Globus pallidus (tissue), 1 donor: ENCODE measurements at regions not wholly inside any gene's neighbourhood (a gene's known extent, or its start where the extent isn't known, plus 50 kb on each side); places are given as distances from the start of the nearest gene placed in this dataset.
"Not testable (repeated sequence)": the region's sequence is repeated elsewhere in the genome, so short reads cannot be mapped to it uniquely, and the experiment has no call there.

Experiments
- DNase-seq: peaks from one replicate; pipeline ENCODE4 v3.0.0-alpha.2; 2015; ENCODE audit warnings: low spot score

DNA sequence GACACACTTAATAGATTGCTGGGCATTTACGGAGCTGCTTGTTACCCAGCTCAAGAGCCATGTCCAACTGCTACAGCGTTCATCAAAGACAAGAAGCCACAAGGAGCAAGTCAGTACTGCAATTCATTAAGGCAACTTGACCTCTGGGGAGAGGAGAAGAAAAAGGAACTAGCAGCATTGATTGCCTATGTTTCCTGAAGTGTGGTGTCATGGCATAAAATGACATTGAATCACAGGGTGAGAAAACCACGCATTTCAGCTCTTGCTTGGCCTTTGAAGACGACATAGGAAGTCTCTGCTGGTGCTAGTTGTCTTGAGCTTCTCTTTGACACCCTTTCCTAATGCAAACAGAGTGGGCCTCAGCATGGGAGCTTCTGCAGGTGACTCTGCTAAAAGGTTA lies 139.1 kb downstream of the CDH26 start:
- no peak for DNase-seq

DNA sequence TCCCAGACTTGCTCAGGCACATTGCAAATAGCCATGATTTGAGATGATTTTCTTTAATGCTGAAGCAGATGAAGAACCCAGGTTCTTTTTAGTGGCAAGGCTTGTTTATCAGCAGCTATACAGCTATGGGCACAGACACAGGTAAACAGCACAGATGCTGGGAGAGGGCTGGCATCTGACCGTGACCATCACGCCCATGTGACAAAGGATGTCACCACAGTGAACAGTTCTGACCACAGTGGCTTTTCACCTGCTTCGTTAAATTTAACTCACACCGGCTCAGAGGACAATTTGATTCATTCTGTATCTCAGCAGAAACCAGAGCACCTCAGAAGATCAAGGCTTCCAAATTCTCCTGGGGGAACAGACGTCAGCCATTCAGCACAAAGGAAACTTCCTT lies 142.6 kb downstream of the CDH26 start:
- DNase-seq, result no peak

DNA sequence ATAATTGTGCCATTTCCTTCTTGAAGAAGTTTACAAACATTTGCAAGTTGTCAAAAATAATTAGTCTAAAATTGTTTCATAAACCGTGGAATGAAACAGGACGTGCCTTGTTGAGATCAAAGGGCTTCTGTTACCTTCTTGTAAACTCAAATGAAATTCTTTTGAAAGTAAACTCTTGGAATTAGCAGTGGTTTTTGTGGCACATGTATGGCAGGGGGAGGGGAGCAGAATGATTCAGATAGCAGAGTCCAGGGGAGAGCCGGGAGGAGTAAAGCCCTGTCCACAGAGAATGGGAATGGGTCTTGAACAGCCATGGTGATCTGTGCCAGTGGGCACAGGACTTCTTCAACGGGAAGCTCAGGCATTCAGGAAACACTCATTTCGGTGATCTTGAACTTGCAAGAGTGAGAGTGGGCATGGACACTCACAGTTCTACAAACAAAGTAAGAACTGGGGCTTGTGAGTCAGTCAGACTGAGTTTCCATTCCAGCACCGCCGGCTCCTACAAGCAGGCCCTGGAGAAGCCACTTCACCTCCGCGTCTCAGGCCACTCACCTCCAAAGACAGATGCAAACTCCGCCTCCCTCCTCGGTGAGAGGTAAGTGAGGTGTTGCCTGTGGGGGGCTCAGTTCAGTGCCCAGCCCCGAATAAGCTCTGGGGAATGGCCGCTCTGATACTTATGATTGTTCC lies 143.1 kb downstream of the CDH26 start:
- DNase-seq, result no peak

DNA sequence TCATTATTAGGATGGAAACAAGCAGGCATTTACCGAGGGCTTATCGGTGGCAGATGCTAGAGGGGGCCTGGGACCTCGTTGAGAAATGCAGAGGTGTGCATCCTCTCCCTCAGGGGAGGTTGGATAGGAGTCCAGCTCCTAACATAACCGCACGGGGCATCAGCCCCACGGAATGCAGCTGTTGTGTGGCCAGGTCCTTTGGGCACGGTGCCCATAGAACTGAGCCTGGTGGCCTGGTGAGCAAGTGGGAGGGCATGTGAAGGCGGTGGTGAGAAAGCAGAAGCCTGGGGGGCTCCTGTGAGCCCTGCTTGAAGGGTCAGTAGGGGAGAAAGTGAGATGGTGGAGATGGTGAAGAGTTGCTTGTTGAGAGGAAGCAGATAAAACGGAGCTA lies 143.7 kb downstream of the CDH26 start:
- no peak for DNase-seq

DNA sequence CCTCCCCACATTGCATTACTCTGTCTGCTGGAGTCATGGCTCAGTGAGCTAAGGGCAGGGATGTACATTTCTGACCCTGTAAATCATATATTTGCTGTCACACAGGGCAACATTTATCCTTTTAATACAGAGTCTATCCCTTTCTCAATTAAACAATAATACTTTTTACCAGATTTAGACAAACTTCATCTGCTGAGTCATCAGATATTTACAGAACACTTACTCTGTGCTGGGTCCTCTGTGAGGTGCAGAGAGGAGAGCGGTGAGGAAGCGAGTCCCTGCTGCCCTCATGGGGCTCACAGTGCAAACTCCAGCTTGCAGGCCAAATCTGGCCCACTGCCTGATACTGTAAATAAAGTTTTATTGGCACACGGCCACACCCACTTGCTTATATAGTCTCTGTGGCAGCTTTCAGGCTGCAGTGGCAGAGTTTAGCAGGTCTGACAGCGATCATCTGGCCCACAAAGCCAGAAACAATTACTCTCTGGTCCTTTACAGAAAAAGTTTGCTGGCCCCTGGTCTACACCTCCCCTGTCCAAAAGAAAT lies 144.5 kb downstream of the CDH26 start:
- no peak for DNase-seq

DNA sequence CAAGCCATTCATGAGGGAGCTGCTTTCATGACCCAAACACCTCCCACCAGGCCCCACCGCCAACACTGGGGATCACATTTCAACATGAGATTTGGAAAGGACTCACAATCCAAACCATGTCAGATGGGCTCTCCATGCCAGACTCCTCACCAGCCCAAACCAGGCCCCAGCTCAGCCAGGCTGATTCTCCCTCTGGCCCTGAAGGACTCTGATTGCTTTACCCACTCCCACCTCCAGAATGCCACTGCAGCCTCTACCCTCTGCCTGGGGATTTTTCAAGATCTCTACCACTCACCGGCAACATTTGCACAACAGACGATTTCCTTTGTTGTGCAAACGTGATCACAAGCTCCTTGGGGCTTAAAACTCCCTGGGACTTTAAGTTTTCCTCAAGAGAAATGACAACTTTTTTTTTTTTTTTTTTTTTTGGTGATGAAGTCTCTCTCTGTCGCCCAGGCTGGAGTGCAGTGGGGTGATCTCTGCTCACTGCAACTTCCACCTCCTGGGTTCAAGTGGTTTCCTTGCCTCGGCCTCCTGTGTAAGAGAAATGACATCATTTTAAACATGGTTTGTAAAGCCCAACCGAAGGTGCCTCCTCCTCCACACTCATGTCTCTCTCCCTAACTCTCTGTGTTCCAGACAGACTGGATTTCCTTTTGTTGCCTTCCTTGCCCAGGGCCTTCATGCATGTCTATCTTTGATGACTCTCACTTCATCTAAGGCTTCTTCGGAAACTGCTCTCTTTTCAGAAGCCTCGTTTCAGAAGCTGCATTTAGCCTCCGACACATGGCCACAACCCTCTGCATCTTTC lies 147.0 kb downstream of the CDH26 start:
- no peak for DNase-seq

DNA sequence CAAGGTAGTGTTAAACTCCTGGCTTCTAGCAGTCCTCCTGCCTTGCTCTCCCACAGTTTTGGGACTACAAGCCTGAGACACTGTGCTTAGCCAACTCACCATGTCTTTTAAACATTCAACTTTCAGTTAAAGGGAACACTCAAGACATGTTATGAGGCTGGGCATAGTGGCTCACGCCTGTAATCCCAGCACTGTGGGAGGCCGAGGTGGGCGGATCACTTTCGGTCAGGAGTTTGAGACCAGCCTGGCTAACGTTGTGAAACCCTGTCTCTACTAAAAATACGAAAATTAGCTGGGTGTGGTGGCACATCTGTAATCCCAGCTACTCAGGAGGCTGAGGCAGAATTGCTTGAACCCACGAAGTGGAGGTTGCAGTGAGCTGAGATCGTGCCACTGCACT lies 148.0 kb downstream of the CDH26 start:
- not testable (repeated sequence) for DNase-seq

DNA sequence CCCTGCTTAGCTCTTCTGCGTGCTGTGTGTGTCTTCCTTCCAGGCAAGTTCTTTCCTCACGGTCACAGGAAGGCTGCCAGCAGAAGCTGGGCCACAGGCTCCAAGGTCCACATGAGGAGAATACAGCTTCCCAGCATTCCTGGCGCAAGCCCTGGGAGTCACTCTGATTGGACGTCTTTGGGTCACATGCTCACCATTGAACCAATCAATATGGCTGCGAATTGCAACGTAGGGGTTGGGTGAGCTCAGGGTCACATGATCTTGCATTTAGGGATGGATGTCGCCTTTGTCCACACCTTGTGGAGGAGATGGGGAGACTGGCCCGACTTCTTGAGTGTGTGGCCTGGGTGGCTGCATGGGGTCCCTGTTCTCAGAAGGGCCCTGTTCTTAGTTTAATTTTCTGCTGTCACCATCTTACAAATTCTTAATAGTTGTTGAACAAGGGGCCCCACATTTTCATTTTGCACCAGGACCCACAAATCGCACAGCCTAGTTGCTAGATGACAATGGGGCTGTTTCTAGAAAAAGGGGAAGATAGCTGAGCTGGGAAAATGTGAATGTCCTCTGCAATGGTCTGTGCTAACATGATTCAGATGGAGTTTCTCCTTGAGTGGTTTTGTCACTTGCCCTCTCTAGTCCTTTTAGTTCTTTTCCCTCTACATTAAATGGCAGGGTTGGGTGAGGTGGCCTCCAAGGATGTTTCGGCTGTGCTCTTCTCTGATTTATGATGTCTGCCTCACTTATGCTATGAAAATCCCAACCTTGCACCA lies 149.6 kb downstream of the CDH26 start:
- no peak for DNase-seq

DNA sequence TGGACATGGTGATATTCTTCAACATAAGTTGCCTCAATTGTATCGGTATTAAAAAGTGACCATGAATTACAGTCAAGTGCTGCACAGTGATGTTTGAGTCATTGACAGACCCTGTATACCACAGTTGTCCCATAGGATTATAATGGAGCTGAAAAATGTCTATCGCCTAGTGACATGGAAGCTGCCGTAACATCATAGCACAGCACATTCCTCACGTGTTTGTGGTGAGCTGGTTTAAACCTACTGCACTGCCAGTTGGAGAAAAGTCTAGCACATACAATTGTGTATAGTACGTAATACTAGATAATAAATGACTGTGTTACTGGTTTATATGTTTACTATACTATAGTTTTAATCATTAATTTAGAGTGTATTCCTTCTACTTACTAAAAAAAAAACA lies 150.2 kb downstream of the CDH26 start:
- DNase-seq, result no peak

DNA sequence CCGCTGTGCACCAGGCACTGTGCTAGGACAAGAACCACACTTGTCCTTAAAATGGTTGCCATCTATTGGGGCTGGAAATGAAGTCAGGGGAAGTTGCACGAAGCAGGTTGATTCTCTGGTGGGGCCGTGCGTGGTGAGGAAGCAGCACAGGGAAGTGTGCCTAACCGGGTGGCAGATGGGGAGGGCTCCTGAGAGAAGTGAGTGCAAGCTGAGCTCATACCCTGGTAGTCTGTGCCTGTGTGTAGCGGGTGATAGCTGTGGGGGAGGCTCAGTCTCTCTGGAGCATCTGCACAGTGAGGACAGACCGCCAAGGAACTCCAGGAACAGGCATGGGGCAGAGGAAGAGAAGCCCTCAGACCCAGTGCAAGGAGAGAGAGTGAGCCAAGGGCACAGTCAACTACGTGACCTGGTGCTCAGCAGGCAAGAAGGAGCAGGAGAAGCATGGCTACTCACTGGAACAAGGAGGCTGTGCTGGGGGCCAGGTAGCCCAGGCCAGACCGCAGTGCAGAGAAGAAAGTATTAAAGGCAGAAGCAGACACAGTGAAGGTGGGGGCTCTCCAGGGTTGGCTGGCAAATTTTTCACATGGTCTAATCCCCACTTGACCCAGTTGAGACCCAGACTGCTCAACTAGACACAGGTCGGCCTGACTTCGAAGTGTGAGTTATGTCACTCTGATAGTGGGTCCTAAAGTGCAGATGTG lies 155.0 kb downstream of the CDH26 start:
- DNase-seq, result no peak

DNA sequence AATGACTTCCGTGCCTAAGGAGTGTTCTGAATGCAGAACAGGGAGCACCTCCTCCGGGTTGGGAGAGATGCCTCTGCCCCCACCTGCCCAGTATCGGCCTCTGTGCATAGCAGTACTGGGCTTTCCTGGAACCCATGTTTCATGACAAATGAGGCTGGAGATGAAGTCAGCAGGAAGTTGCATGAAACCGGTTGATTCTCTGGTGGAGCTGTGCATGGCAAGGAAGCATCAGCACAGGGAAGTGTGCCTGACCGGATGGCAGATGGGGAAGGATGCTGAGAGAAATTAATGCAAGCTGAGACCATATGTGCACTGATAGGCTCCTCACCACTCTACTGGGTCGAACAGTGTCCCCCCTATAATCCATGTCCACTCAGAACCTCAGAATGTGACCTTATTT lies 155.5 kb downstream of the CDH26 start:
- DNase-seq, result no peak

DNA sequence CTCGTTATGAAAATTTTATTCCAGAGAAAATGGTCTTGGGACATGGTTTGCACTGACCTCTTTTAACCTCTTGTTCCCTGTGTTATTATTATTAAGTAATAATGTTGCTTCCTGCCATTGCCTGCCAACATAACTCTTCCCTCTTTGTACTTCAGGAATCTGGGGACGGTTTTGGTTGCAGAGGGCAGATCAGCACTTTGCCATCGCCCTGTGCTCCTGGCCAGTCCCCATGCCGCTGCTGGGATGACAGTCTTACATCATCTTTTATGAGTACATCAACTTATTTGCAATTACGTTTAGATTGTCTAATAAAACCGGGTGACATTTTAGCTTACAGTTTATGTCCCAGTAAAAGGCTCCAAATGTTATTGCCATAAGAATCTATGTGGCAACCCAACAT lies 157.2 kb downstream of the CDH26 start:
- no peak for DNase-seq

DNA sequence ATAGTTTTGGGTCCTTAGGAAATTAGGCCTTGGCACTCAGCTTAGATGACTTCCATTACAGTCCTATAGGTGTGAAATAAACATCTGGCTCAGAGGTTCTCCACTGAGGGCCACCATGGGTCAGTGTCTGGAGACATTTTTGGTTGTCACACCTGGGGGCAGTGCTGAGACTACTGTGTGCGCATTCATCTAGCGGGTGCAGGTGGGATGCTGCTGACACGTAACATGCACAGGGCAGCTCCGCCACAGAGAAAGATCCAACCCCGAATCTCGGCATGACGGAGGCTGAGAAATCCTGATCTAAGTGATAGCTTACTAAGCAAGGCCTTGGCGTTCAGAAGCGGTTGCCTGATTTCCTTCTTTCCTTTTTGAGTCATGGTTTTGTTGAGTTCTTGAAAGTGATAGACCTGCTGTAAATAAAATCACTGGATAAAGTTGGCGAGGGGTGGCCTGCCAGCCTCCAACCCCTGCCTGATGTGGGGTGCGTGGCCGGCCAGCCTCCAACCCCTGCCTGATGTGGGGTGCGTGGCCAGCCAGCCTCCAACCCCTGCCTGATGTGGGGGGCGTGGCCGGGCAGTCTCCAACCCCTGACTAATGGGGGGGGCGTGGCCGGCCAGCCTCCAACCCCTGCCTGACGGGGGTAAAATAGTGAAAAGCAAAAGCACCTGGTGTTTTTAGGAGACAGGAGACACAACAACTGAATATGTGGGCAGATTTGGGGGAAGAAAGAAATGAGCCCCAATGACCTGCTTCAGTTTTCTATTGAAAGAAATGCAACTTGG lies 158.1 kb downstream of the CDH26 start:
- no peak for DNase-seq

DNA sequence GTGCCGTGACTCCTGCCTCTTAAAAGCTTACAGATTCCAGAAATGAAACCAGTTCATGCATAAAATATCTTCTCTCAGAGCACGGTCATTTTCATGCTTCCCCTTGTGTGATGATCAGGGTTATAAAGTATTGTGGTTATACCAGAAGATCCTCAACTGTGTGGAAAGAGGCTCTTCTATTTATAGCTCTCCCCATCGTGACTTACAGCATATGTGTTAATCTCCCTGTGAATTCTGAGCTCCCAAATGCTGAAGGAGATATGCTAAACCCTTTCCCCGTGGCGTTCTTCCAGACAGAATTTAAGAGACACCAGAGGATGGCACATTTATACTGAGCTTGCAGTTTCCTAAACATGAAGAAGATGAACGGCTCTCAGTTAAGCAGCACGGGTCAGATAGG lies 158.8 kb downstream of the CDH26 start:
- DNase-seq, result no peak

DNA sequence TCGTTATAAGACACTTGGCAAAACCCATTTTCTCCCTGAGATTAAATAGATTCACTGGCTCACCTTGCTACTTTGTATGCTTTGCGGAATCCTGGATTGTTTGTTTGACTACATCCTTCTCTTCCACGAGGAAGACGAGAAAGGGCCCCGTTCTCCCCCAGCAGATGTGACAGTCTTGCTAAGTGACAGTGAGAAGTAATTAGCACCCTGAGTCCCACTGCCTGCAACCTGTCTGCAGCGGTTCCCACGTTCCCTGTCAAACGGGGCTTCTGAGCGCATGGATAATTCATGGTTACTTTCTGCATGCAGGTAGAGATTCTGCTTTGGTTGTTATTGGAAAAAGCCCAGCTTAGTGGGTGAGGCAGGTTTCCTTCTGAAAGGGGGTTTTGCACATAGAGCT lies 163.7 kb downstream of the CDH26 start:
- DNase-seq, result no peak

DNA sequence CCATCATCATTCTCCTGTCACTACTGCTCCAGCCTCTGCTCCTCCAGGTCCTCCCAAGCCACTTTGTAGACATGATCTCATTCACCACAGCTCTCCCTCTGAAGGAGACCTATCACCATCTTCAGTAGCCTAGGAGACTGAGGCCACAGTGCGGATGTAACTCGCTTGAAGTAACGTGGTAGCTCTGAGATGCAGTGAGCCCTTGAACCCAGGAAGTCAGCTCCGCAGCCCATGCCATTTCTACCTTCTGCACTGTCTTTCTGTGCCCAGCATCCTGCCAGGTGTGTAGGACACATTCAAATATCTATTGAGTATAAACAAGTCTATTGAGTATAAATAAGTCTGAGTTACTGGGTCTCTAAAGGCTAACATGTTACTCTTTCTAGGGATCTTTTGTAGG lies 164.4 kb downstream of the CDH26 start:
- no peak for DNase-seq

DNA sequence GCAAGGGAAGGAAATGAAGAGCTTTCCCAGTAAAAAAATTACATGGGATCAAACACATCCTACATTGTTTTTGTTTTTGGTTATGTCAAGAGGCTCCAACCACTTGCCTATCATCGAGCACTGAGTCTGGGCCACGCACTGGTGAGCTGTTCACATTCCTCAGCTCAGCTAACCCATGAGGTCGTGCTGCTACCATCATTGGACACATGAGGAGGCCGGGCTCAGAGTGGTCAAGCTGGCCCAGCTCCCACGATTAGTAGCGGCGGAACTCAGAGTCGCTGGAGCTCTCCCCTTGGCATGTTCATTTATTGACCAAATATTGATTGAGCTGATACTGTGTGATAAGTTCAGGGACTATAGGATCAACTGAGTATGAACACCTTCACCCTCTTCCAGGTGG lies 164.9 kb downstream of the CDH26 start:
- DNase-seq, result no peak

DNA sequence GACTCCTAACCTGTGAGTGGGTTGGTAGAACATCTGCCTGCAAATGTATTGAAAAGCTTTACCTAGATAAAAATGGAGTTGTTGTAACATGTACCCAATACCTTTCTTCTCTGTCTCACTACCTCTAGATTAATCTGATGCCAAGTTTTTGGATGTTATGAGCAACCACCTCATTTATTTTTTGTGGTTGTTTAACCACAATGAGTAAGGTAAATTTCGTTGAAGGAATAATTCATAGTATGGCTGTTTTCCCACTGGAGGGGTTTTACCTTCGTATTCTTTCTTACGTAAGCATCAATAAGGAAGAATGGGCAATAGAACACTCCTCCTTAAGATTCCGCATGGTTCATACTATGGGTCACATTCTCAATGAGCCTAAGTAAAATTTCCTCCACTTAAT lies 165.4 kb downstream of the CDH26 start:
- DNase-seq, result no peak

DNA sequence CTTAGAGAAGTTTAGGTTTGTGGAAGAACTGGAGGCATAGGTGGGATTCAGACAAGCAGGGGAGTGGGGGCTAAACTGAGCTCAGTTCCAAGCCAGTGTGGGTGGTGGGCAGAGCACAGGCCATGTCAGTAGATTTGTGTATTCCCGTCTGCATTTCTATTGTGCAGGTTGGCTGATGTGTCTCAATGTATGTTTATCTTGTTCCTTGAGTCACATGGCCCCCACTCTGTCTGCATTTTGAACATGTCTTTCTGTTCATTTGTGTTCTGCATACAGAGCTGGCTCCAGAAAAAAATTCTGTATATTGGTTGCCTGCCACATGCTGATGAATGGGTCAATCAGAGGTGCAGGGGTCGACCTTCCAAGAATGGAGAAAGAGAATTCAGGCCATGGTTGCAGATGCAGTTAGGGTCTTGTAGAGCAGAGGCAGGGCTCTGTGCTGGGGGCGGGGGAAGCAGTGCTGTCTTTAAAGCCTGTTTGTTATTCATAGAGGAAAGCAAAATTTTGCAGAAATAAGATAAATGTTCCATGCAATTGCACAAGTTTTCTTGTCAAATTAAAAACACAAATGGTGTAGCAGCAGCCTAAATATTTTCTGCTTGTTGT lies 166.7 kb downstream of the CDH26 start:
- DNase-seq, result no peak

DNA sequence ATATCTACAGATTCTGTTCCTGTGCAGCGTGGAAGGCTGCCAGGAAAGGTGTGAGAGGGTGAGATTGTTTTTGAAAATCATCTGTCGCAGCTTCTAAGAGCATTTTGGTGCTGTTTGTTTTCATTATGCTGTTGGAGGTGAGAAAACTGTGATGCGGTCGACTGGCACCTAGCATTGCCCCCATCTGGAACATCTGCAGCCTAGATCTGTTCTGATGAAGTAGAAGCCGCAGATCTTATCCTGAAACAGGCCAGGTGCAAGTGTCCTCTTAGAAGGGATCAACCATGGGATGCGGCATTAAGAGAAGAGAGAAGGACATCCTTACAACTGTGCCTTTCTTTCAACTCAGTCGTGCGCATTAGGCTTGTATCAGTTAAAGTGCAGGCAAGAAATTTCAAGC lies 167.3 kb downstream of the CDH26 start:
- no peak for DNase-seq

DNA sequence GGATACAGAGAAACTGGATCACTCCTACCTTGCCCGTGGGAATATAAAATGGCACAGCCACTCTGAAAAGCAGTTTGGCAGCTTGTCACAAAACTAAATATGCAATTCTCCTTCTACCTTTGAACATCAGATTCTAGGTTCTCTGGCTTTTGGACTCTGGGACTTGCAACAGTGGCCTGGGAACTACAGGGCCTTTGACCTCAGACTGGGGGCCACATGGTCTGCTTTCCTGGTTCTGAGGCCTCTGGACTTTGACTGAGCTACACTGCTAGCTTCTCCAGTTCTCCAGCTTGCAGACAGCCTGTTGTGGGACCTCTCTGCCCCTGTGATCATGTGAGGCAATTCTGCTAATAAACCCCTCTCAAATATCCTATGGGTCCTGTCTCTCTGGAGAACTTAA lies 168.8 kb downstream of the CDH26 start:
- DNase-seq, result no peak
